GM21528 (cell line): ENCODE measurements at regions not wholly inside any gene's neighbourhood (a gene's known extent, or its start where the extent isn't known, plus 50 kb on each side); places are given as distances from the start of the nearest gene placed in this dataset.

Experiments used
- ATAC-seq: cut with Tn5 transposase; IDR thresholded peaks from one replicate; pipeline ENCODE4 v1.9.1; 2021; ENCODE audit warnings: mild to moderate bottlenecking, moderate library complexity; ENCODE audit not compliant: unreplicated experiment, low FRiP score

DNA sequence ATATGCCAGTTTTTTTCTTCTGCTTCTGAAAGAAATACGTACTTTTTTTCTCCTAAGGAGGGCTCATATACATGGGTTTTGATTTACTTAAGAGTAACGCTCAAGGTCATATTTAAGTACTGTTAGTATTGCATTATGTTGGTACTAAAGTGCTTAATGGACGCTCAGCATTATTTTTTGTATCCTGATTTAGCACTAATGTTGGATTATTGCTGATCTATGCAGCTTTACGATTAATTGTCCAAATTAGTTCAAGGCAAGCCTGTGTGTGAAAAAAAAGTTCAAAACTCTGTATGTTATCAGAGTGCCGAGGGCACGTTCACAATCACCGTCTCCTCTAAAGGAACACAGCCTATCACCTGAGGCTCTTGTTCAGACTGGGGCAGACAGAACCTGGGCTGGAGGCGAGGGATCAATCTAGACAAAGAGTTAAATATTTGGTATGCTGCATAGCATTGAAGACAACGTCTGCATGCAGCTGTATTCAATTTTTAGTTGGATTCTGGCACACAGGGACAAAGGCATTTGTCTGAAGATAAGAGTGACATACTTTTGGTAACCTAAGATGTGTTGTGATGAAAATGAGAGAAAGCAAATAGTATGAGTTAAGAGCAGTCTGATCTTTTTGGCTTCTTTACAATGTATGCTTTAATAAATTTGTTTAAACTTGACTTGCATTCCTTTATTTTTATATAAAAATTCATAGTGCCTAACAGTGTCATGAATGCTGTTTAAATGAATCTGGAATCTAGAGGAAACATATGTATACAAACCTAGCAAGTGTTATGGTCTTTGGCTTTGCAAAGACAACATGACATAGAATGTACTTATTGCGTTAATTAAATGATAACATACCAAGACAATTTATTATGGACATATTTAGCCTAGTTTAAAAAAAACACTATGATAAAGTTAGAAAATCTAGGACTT lies 341.2 kb downstream of the SAMD5 start:
- no peak for ATAC-seq

GRCh38 chr6:147852772-147853171 lies 344.3 kb downstream of the SAMD5 start:
- ATAC-seq = no peak

GRCh38 chr6:147853574-147853973 lies 345.1 kb downstream of the SAMD5 start:
- ATAC-seq = no peak

GRCh38 chr6:147855803-147856482 lies 347.5 kb downstream of the SAMD5 start:
- ATAC-seq = no peak

- no peak for ATAC-seq
Measured at GRCh38 chr6:147856687-147857086, 348.2 kb downstream of the SAMD5 start.

DNA sequence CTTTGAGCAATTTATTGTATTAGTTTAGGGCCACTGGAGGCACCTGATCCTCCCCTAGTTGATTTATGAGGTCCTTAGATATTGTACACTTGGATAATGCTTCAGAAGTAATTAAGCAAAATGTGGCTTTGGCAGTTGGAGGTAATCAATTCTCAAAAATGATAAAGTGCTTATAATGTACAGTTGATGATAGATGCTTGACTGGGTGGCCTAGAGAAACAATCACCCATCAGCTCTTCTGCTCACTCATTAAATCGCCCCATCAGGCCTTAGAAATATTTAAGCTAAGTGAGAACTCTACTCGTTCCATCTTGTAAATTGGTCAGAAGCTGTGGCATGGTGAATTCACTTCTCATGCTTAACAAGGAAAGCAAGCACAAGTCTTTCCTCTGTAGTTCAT lies 349.9 kb downstream of the SAMD5 start:
- ATAC-seq = no peak

GRCh38 chr6:147859071-147859470 lies 350.6 kb downstream of the SAMD5 start:
- ATAC-seq = no peak

DNA sequence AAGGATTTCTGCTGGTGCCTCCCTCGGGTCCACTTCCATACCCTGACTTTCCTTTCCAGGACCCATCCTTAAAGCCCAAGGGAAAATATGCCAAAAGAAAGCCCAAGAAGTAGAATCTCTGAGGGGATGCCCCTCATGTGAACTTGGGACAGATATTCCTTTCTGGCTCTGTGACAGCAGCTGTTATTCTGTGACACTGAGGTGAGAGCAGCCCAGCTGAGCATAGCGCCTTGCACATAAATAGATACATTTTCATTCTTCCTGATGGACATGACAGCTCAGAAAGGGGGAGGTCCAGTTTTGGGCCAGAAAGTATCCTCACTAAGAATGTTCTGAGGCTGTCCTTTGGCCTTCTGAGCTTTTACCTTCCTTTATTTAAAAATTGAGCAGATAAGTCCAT lies 353.2 kb downstream of the SAMD5 start:
- ATAC-seq = no peak

- ATAC-seq = no peak
Measured at GRCh38 chr6:147867433-147868226, 359.1 kb downstream of the SAMD5 start.

GRCh38 chr6:147868427-147869190 lies 360.1 kb downstream of the SAMD5 start:
- no peak for ATAC-seq

- ATAC-seq = no peak
Measured at GRCh38 chr6:147869201-147869600, 360.7 kb downstream of the SAMD5 start.

DNA sequence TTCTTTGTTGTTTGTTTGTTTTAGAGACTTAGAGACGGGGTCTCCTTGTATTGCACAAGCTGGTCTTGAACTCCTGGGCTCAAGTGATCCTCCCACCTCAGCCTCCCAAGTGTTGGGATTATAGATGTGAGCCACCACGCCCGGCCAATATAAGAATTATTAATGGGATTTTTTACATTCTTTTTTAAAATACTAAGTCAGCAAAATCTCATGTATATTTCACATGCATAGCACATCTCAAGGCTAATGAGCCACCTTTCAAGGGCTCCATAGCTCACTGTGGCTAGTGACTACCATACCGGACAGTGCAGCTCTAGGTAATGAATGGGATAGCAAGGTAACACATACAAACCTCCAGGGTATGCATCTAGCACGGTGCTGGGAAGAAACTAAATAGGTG lies 361.4 kb downstream of the SAMD5 start:
- ATAC-seq = no peak

DNA sequence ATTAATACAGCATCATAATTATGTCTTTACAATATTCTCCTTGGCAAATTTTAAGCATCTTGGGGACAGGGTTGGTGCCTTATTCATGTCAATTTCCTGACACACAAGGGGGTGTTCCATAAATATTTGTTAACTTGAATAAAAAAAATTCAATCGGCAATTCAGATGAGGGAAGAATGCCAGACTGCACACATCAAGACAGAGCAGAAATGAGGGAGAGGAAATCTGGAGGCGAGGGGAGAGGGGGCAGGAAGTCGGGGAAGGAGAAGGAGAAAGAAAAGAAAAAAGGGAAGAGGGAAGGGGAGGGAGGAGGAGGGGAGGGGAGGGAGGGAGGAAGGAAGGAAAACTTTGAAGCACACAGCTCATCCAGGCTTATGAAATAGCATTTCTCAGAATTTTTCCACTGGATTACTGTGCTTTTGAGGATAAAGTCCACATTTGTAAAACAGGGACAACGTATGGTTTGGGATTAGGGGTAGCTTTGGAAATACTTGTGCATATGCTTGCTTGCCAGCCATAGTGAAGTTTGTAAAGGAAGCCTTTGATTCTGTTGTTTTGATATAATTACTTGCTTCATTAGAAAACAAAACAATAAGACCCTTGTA lies 362.1 kb downstream of the SAMD5 start:
- no peak for ATAC-seq

DNA sequence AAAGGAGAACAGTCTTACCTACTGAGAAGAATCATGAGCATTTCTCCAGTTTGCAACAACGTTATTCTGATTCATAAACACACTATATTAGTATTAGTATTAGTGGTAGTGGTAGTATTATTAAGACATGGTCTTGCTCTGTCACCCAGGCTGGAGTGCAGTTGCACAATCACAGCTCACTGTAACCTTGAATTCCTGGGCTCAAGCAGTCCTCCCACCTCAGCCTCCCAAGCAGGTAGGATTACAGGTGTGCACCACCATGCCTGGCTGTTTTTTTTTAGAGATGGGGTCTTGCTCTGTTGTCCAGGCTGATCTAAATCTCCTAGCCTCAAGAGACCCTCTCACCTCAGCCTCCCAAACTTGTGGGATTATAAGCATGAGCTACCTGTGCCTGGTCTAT lies 363.5 kb downstream of the SAMD5 start:
- ATAC-seq = no peak

DNA sequence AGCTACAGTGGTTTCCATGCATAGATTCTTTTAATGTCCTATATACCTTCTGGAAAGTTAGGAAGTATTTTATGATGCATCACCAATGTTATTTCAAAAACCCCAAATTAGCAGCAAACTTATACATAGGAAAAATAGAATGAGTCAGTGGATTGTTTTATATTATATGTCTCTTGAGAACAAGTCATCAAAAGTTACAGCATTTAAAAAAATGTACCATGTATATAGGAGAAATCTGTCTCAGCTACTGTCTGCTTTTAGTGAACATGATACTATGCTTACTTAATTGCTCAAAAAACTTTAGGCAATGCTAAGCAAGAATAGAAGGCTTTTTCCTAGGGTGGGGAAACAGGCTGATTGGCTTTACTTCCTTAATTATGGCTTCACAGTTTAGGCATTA lies 365.3 kb downstream of the SAMD5 start:
- no peak for ATAC-seq

- no peak for ATAC-seq
Measured at GRCh38 chr6:147874322-147874721, 365.8 kb downstream of the SAMD5 start.

GRCh38 chr6:147879031-147879580 lies 370.6 kb downstream of the SAMD5 start:
- ATAC-seq = no peak

DNA sequence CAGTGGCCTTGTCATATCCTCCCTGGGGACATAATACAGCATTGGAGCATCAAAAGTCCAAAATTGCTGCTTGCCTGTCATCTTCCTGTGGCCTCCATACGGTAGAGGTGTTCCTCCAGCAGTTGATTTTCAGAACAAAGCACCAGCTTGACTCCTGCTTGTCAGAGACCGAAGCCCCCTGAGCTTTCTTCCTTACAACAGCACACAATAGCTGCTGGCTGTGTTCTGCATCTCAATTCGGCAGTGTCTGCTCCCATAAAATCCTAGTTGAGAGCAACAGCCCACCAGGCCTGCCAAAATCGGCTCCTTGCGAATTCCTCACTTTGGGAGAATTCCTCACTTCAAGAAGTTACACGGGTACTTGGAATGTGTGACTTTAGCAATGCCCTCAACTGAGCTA lies 372.9 kb downstream of the SAMD5 start:
- ATAC-seq = no peak

DNA sequence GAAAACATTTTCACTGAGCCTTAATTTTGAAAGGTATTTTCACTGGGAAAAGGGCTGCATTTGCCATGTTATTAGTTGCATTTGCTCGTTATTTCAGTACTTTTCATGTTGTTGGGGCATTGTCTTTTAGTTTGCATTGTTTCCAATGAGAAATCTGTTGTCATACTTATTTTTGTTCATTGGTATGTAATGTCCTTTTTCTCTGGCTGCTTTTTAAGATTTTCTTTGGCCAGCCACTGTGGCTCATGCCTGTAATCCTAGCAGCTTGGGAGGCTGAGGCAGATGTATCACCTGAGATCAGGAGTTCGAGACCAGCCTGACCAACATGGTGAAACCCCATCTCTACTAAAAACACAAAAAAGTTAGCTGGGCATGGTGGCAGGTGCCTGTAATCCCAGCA lies 379.9 kb downstream of the SAMD5 start:
- ATAC-seq = no peak

GRCh38 chr6:147891671-147892070 lies 383.2 kb downstream of the SAMD5 start:
- ATAC-seq = no peak
